GM12878 (cell line): ENCODE measurements at regions not wholly inside any gene's neighbourhood (a gene's known extent, or its start where the extent isn't known, plus 50 kb on each side); places are given as distances from the start of the nearest gene placed in this dataset.

Experiments
- ATAC-seq: fragments of 200-7000 bp; cut with Tn5 transposase; 3 replicates; pipeline ENCODE4 v1.9.1; 2020; ENCODE audit warnings: mild to moderate bottlenecking, moderate library complexity
- BruUV-seq: library from RNA; stranded (reverse); fragments of 400-500 nt; replicated peaks from 2 replicates; lab custom pipeline; 2021; lab: Mats Ljungman, UMichigan
- CTCF ChIA-PET: fragments of 300-600 bp; sonication (Branson Sonifier 250); formaldehyde crosslinking; extraction: SDS; loops from one replicate; lab custom pipeline; 2021; ENCODE audit warnings: inconsistent platforms; lab: Yijun Ruan, JAX
- POLR2A ChIA-PET: fragments of 350-600 bp; formaldehyde crosslinking; extraction: SDS; loops from one replicate; lab custom pipeline; 2021; ENCODE audit warnings: inconsistent platforms; lab: Charles Lee
- RAD21 ChIA-PET: fragments of 300-600 bp; sonication (Branson Sonifier 250); formaldehyde crosslinking; loops from one replicate; lab custom pipeline; 2023; ENCODE audit warnings: antibody characterized with exemption; ENCODE audit not compliant: unreplicated experiment; lab: Charles Lee
- SMC1A ChIA-PET: fragments of 300-600 bp; sonication (Branson Sonifier 250); formaldehyde crosslinking; loops from one replicate; lab custom pipeline; 2023; ENCODE audit not compliant: unreplicated experiment, uncharacterized antibody; lab: Charles Lee
- DNase-seq: peaks from one replicate; pipeline ENCODE4 v3.0.0-alpha.2; 2011; ENCODE audit warnings: low read depth, low spot score
- FAIRE-seq: peaks from 3 replicates; lab custom pipeline; 2011; peaks lifted over from hg19 to GRCh38; lab: Jason Lieb, UNC
- H2AFZ ChIP-seq: 2 replicates; pipeline ENCODE4 v1.6.0; 2011; ENCODE audit warnings: low read depth, low read length, control low read depth; ENCODE audit not compliant: control insufficient read depth
- H3K27ac ChIP-seq: 2 replicates; pipeline ENCODE4 v1.5.1; 2011; ENCODE audit warnings: control low read depth; ENCODE audit not compliant: control insufficient read depth, insufficient read depth
- H3K27me3 ChIP-seq, 2 experiments: replicated peaks in 1 of 2; 2 replicates each; pipeline versions ENCODE4 v1.6.0 to v1.6.1; 2011; ENCODE audit warnings: low read length in 1 of 2; ENCODE audit not compliant: control insufficient read depth in 2 of 2, insufficient read depth in 2 of 2
- H3K36me3 ChIP-seq, 2 experiments: 2 replicates each; pipeline ENCODE4 v1.5.1; 2011; ENCODE audit warnings: low read length in 1 of 2; ENCODE audit not compliant: control insufficient read depth in 2 of 2, insufficient read depth in 2 of 2
- H3K4me1 ChIP-seq: 2 replicates; pipeline ENCODE4 v1.6.1; 2011; ENCODE audit warnings: mild to moderate bottlenecking, low read length, moderate library complexity, mixed read lengths; ENCODE audit not compliant: control insufficient read depth, insufficient read depth
- H3K4me2 ChIP-seq: 2 replicates; pipeline ENCODE4 v1.6.0; 2011; ENCODE audit warnings: control low read depth; ENCODE audit not compliant: control insufficient read depth, insufficient read depth
- H3K4me3 ChIP-seq: fragments of 200-600 bp; sonication (generic); 2 replicates; pipeline ENCODE4 v1.5.1; 2016
- H3K79me2 ChIP-seq: 2 replicates; pipeline ENCODE4 v1.6.0; 2011; ENCODE audit warnings: low read length; ENCODE audit not compliant: control insufficient read depth, insufficient read depth
- H3K9ac ChIP-seq: 2 replicates; pipeline ENCODE4 v1.8.0; 2011; ENCODE audit warnings: low read length, control low read depth, mixed read lengths; ENCODE audit not compliant: control insufficient read depth, insufficient read depth
- H3K9me3 ChIP-seq: replicated peaks from 3 replicates; pipeline ENCODE4 v1.5.1; 2011; ENCODE audit warnings: mild to moderate bottlenecking, low read length; ENCODE audit not compliant: control insufficient read depth, insufficient read depth
- H4K20me1 ChIP-seq: 2 replicates; pipeline ENCODE4 v1.6.0; 2011; ENCODE audit not compliant: control insufficient read depth, insufficient read depth
- ASH2L ChIP-seq: fragments of 300-600, 200-600 bp; sonication (generic); IDR thresholded peaks from 2 replicates; pipeline ENCODE4 v1.6.1; 2017; ENCODE audit warnings: low read depth, mild to moderate bottlenecking, borderline replicate concordance
- CEBPB ChIP-seq, 2 experiments: fragments of 150-350 bp in 1 of 2; IDR thresholded peaks; 2 replicates each; pipeline ENCODE4 v1.6.1; 2012 to 2014; ENCODE audit warnings: low read depth in 2 of 2, low read length in 2 of 2, borderline replicate concordance in 1 of 2, inconsistent platforms in 1 of 2
- CHD4 ChIP-seq: fragments of 200-600 bp; sonication (generic); IDR thresholded peaks from 2 replicates; pipeline ENCODE4 v1.6.1; 2016; ENCODE audit warnings: mild to moderate bottlenecking
- DPF2 ChIP-seq: fragments of 450-650 bp; IDR thresholded peaks from 2 replicates; pipeline ENCODE4 v1.6.1; 2017; ENCODE audit warnings: mild to moderate bottlenecking
- EED ChIP-seq: sonication (generic); IDR thresholded peaks from 2 replicates; pipeline ENCODE4 v1.6.1; 2016; ENCODE audit warnings: antibody characterized with exemption, low read depth
- GATAD2B ChIP-seq: fragments of 450-650 bp; conservative IDR thresholded peaks from 2 replicates; pipeline ENCODE4 v1.6.1; 2017; ENCODE audit warnings: low read depth, mild to moderate bottlenecking, moderate library complexity
- IRF5 ChIP-seq: fragments of 450-650 bp; IDR thresholded peaks from 2 replicates; pipeline ENCODE4 v1.6.1; 2017; ENCODE audit warnings: borderline replicate concordance
- KDM1A ChIP-seq: fragments of 200-600 bp; sonication (generic); IDR thresholded peaks from 2 replicates; pipeline ENCODE4 v1.6.1; 2016; ENCODE audit warnings: borderline replicate concordance
- MAX ChIP-seq: IDR thresholded peaks from 2 replicates; pipeline ENCODE4 v1.6.1; 2012; ENCODE audit warnings: low read depth, low read length, improper control_type of control experiment
- MXI1 ChIP-seq: fragments of 150-350 bp; IDR thresholded peaks from 2 replicates; pipeline ENCODE4 v1.6.1; 2011; ENCODE audit warnings: low read depth, mild to moderate bottlenecking, inconsistent platforms, low read length, improper control_type of control experiment
- RELA ChIP-seq: fragments of 450-650 bp; IDR thresholded peaks from 2 replicates; pipeline ENCODE4 v1.8.0; 2014; ENCODE audit warnings: borderline replicate concordance; ENCODE audit not compliant: partially characterized antibody
- RFX5 ChIP-seq: IDR thresholded peaks from 2 replicates; pipeline ENCODE4 v1.6.1; 2011; ENCODE audit warnings: low read depth, low read length, improper control_type of control experiment
- SRF ChIP-seq, 2 experiments: IDR thresholded peaks; 2 replicates each; pipeline ENCODE4 v1.6.1; 2011; ENCODE audit warnings: low read depth in 2 of 2, low read length in 2 of 2, mild to moderate bottlenecking in 1 of 2, moderate library complexity in 1 of 2
- TCF3 ChIP-seq: IDR thresholded peaks from 2 replicates; pipeline ENCODE4 v1.6.1; 2012; ENCODE audit warnings: low read depth, mild to moderate bottlenecking, low read length, borderline replicate concordance; ENCODE audit not compliant: insufficient read depth
- ZNF207 ChIP-seq: fragments of 450-650 bp; IDR thresholded peaks from 2 replicates; pipeline ENCODE4 v1.6.1; 2014; ENCODE audit warnings: antibody characterized with exemption, mild to moderate bottlenecking, borderline replicate concordance
- WGBS: methylation state at CpG from one replicate; pipeline ENCODE4 v1.1.6; 2016; ENCODE audit warnings: low lambda C conversion rate; ENCODE audit not compliant: insufficient replicate concordance, insufficient coverage; ENCODE audit errors: missing lambda C conversion rate; 5-methylcytosine and 5-hydroxymethylcytosine counted together
- in situ Hi-C: fragments of 300-500 bp; cut with MboI; formaldehyde crosslinking; loops from 9 replicates; pipeline ENCODE4 v1.14.3; 2018; ENCODE audit warnings: mixed read lengths
- intact Hi-C: fragments of 100-400 bp; cut with micrococcal nuclease; formaldehyde crosslinking; loops from one replicate; pipeline ENCODE4 v1.14.2; 2022; ENCODE audit not compliant: unreplicated experiment
- TF ChIP-seq, protein P1 (sequence below): IDR thresholded peaks from 2 replicates; pipeline ENCODE4 v1.6.1; 2012; ENCODE audit warnings: low read depth, low read length, improper control_type of control experiment

DNA sequence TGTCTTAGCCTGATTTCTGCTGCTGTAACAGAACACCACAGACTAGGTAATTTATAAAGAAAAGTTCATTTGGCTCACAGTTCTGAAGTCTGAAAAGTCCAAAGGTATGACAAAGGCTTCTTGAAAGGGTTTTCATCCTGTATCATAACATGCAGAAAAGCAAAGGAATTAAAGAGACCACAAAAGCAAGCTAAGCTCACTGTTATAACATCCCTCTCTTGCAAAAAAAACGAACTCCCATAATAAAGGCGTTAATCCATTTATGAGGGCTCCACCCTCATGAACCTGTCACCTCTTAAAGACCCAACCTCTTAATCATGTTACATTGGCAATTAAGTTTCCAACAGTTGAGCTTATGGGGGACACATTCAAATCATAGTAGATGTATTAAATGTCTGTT is 197.9 kb downstream of the PLOD2 start:
- Histone ChIP-seq H4K20me1 (no peaks in the 10 kb centered on the region), H3K4me3 (no peak overlapping the region), H3K4me1 (no peaks in the 10 kb centered on the region), H3K79me2 (no peaks in the 10 kb centered on the region), H3K36me3 (no peaks in the 10 kb centered on the region), H3K4me2 (no peak overlapping the region)
- DNase-seq, result no peak
- ATAC-seq, result no peak
- CTCF ChIA-PET, result interaction anchor here (0.6 kb wide), 1 partner anchor 8 kb away, joined by 4 read pairs; no protein-coding TSS in a partner anchor
- TF ChIP-seq ZNF207, result no peak
- no peak for TF ChIP-seq IRF5
- TF ChIP-seq TCF3, result no peak
- TF ChIP-seq MXI1, result no peak
- TF ChIP-seq RFX5, result no peak
- TF ChIP-seq DPF2, result no peak
- no peak for TF ChIP-seq CHD4
- TF ChIP-seq EED, result no peak
- TF ChIP-seq MAX, result no peak
- no peak for TF ChIP-seq SRF (IDR thresholded peaks at IDR 0.05; ENCODE audit: low read depth in 2 of 2, low read length in 2 of 2)
- no peak for TF ChIP-seq ASH2L
- TF ChIP-seq KDM1A, result no peak
- TF ChIP-seq, protein P1, sequence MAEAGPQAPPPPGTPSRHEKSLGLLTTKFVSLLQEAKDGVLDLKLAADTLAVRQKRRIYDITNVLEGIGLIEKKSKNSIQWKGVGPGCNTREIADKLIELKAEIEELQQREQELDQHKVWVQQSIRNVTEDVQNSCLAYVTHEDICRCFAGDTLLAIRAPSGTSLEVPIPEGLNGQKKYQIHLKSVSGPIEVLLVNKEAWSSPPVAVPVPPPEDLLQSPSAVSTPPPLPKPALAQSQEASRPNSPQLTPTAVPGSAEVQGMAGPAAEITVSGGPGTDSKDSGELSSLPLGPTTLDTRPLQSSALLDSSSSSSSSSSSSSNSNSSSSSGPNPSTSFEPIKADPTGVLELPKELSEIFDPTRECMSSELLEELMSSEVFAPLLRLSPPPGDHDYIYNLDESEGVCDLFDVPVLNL, result no peak
- TF ChIP-seq CEBPB (IDR thresholded peaks at IDR 0.05; ENCODE audit: borderline replicate concordance in 1 of 2, low read depth in 2 of 2, low read length in 2 of 2), result no peak
- TF ChIP-seq RELA, result no peak
- no peak for TF ChIP-seq GATAD2B
- TF ChIP-seq, all 136 proteins: peak for 0
- Histone ChIP-seq H3K27me3 (no peaks in the 10 kb centered on the region), H3K27ac (no peak overlapping the region), H3K9ac (no peak overlapping the region), H2AFZ (no peak overlapping the region), H3K9me3 (no peaks in the 10 kb centered on the region)
- ChIA-PET POLR2A (no interaction called here), SMC1A (no interaction called here), RAD21 (no interaction called here)
- in situ Hi-C loops, result no loop called here
- 3% methylated on average over 2 of the region's 2 CpGs for WGBS
- no TSS peak for BruUV-seq
- FAIRE-seq, result no peak
- intact Hi-C loops, result no loop called here
